NCI-H2107 (cell line): ENCODE measurements at regions not wholly inside any gene's neighbourhood (a gene's known extent, or its start where the extent isn't known, plus 50 kb on each side); places are given as distances from the start of the nearest gene placed in this dataset.
"Not testable (repeated sequence)": the region's sequence is repeated elsewhere in the genome, so short reads cannot be mapped to it uniquely, and the experiment has no call there.

Source experiments
- DNase-seq: peaks from one replicate; lab custom pipeline; 2025; lab: John Stamatoyannopoulos, UW

GRCh38 chr6:67897998-67898607, 737.0 kb upstream of the ADGRB3 start:
- DNase-seq, result no peak

GRCh38 chr6:67896476-67896875, 738.6 kb upstream of the ADGRB3 start:
- DNase-seq, result no peak

GRCh38 chr6:67889682-67889995, 745.4 kb upstream of the ADGRB3 start:
- DNase-seq, result no peak

- no peak for DNase-seq
Measured at GRCh38 chr6:67888886-67889681, 746.0 kb upstream of the ADGRB3 start.

- no peak for DNase-seq
Measured at GRCh38 chr6:67888546-67888885, 746.6 kb upstream of the ADGRB3 start.

GRCh38 chr6:67887747-67888545, 747.1 kb upstream of the ADGRB3 start:
- no peak for DNase-seq

GRCh38 chr6:67887419-67887746, 747.7 kb upstream of the ADGRB3 start:
- no peak for DNase-seq

- no peak for DNase-seq
Measured at GRCh38 chr6:67886840-67887292, 748.2 kb upstream of the ADGRB3 start.

- no peak for DNase-seq
Measured at GRCh38 chr6:67886036-67886707, 748.9 kb upstream of the ADGRB3 start.

- no peak for DNase-seq
Measured at GRCh38 chr6:67885081-67886033, 749.7 kb upstream of the ADGRB3 start.

GRCh38 chr6:67884442-67884841, 750.6 kb upstream of the ADGRB3 start:
- DNase-seq, result no peak

- no peak for DNase-seq
Measured at GRCh38 chr6:67883500-67884366, 751.3 kb upstream of the ADGRB3 start.

- DNase-seq, result no peak
Measured at GRCh38 chr6:67882436-67883311, 752.4 kb upstream of the ADGRB3 start.

- DNase-seq, result no peak
Measured at GRCh38 chr6:67881706-67882065, 753.4 kb upstream of the ADGRB3 start.

GRCh38 chr6:67880939-67881705, 754.0 kb upstream of the ADGRB3 start:
- no peak for DNase-seq

GRCh38 chr6:67880343-67880742, 754.7 kb upstream of the ADGRB3 start:
- DNase-seq, result not testable (repeated sequence)

- DNase-seq, result not testable (repeated sequence)
Measured at GRCh38 chr6:67879928-67880327, 755.2 kb upstream of the ADGRB3 start.

GRCh38 chr6:67879105-67879904, 755.8 kb upstream of the ADGRB3 start:
- not testable (repeated sequence) for DNase-seq
